Fibroblast of gingiva (primary cell): ENCODE measurements at regions not wholly inside any gene's neighbourhood (a gene's known extent, or its start where the extent isn't known, plus 50 kb on each side); places are given as distances from the start of the nearest gene placed in this dataset.
"Not testable (repeated sequence)": the region's sequence is repeated elsewhere in the genome, so short reads cannot be mapped to it uniquely, and the experiment has no call there.

Source experiments
- DNase-seq: peaks from one replicate; pipeline ENCODE4 v3.0.0-alpha.2; 2011; ENCODE audit warnings: low read depth

- no peak for DNase-seq
These were observed 417.7 kb upstream of the ATXN7L3B start for GRCh38 chr12:74119811-74120362.

- DNase-seq: no peak
These were observed 417.0 kb upstream of the ATXN7L3B start for GRCh38 chr12:74120644-74121043.

GRCh38 chr12:74129702-74130101, 407.9 kb upstream of the ATXN7L3B start:
- no peak for DNase-seq

GRCh38 chr12:74144396-74144795, 393.2 kb upstream of the ATXN7L3B start:
- DNase-seq: no peak

GRCh38 chr12:74145328-74145727, 392.3 kb upstream of the ATXN7L3B start:
- DNase-seq: no peak

GRCh38 chr12:74148849-74149248, 388.8 kb upstream of the ATXN7L3B start:
- no peak for DNase-seq

- DNase-seq: no peak
These were observed 385.3 kb upstream of the ATXN7L3B start for GRCh38 chr12:74152370-74152769.

GRCh38 chr12:74166096-74166495, 371.5 kb upstream of the ATXN7L3B start:
- no peak for DNase-seq

GRCh38 chr12:74169607-74170006, 368.0 kb upstream of the ATXN7L3B start:
- no peak for DNase-seq

- DNase-seq: no peak
These were observed 366.8 kb upstream of the ATXN7L3B start for GRCh38 chr12:74170645-74171477.

- DNase-seq: no peak
These were observed 366.1 kb upstream of the ATXN7L3B start for GRCh38 chr12:74171478-74171909.

GRCh38 chr12:74174961-74175360, 362.7 kb upstream of the ATXN7L3B start:
- DNase-seq: not testable (repeated sequence)

GRCh38 chr12:74185360-74185759, 352.3 kb upstream of the ATXN7L3B start:
- no peak for DNase-seq

- no peak for DNase-seq
These were observed 344.4 kb upstream of the ATXN7L3B start for GRCh38 chr12:74193191-74193590.

- DNase-seq: no peak
These were observed 333.4 kb upstream of the ATXN7L3B start for GRCh38 chr12:74204236-74204635.

- DNase-seq: no peak
These were observed 309.6 kb upstream of the ATXN7L3B start for GRCh38 chr12:74227846-74228545.

GRCh38 chr12:74229671-74230070, 308.0 kb upstream of the ATXN7L3B start:
- no peak for DNase-seq

GRCh38 chr12:74235342-74235741, 302.3 kb upstream of the ATXN7L3B start:
- no peak for DNase-seq

- no peak for DNase-seq
These were observed 296.3 kb upstream of the ATXN7L3B start for GRCh38 chr12:74241341-74241740.

GRCh38 chr12:74242088-74242487, 295.5 kb upstream of the ATXN7L3B start:
- no peak for DNase-seq

GRCh38 chr12:74245458-74245857, 292.2 kb upstream of the ATXN7L3B start:
- DNase-seq: no peak

- DNase-seq: no peak
These were observed 286.7 kb upstream of the ATXN7L3B start for GRCh38 chr12:74250891-74251290.

GRCh38 chr12:74253826-74254225, 283.8 kb upstream of the ATXN7L3B start:
- DNase-seq: not testable (repeated sequence)
